COLO668 (cell line): ENCODE measurements at regions not wholly inside any gene's neighbourhood (a gene's known extent, or its start where the extent isn't known, plus 50 kb on each side); places are given as distances from the start of the nearest gene placed in this dataset.
A peak's percentile ranks its signal among the peaks of the same experiment; 100 is the strongest.
"Not testable (repeated sequence)": the region's sequence is repeated elsewhere in the genome, so short reads cannot be mapped to it uniquely, and the experiment has no call there.

Experiments
- DNase-seq: peaks from one replicate; lab custom pipeline; 2025; ENCODE audit not compliant: unreplicated experiment; lab: John Stamatoyannopoulos, UW

GRCh38 chr1:116292929-116293725, 79.9 kb upstream of the ATP1A1 start:
- DNase-seq: peak; percentile 75

GRCh38 chr1:116297495-116298212, 75.4 kb upstream of the ATP1A1 start:
- DNase-seq: no peak

GRCh38 chr1:116298213-116298579, 74.8 kb upstream of the ATP1A1 start:
- not testable (repeated sequence) for DNase-seq

GRCh38 chr1:116298746-116299145, 74.3 kb upstream of the ATP1A1 start:
- DNase-seq: no peak

- DNase-seq: no peak
Observed at GRCh38 chr1:116299248-116299647, 73.8 kb upstream of the ATP1A1 start.

GRCh38 chr1:116302281-116302680, 70.8 kb upstream of the ATP1A1 start:
- no peak for DNase-seq

GRCh38 chr1:116306102-116306501, 66.9 kb upstream of the ATP1A1 start:
- DNase-seq: no peak

GRCh38 chr1:116306840-116307442, 66.1 kb upstream of the ATP1A1 start:
- no peak for DNase-seq

- DNase-seq: no peak
Observed at GRCh38 chr1:116308276-116308675, 64.8 kb upstream of the ATP1A1 start.

- peak; percentile 52 for DNase-seq
Observed at GRCh38 chr1:116309090-116309870, 63.8 kb upstream of the ATP1A1 start.

- no peak for DNase-seq
Observed at GRCh38 chr1:116310180-116310579, 62.9 kb upstream of the ATP1A1 start.

GRCh38 chr1:116311193-116311592, 61.9 kb upstream of the ATP1A1 start:
- DNase-seq: no peak

GRCh38 chr1:116311756-116312680, 61.0 kb upstream of the ATP1A1 start:
- peak; percentile 52 for DNase-seq

- DNase-seq: no peak
Observed at GRCh38 chr1:116312681-116313069, 60.4 kb upstream of the ATP1A1 start.

- DNase-seq: no peak
Observed at GRCh38 chr1:116313776-116314175, 59.3 kb upstream of the ATP1A1 start.

GRCh38 chr1:116314305-116314919, 58.6 kb upstream of the ATP1A1 start:
- DNase-seq: no peak

GRCh38 chr1:116316373-116316772, 56.7 kb upstream of the ATP1A1 start:
- DNase-seq: no peak

- no peak for DNase-seq
Observed at GRCh38 chr1:116318897-116319296, 54.1 kb upstream of the ATP1A1 start.

- DNase-seq: no peak
Observed at GRCh38 chr1:116320874-116321273, 52.2 kb upstream of the ATP1A1 start.

- peak; percentile 83 for DNase-seq
Observed at GRCh38 chr1:116321766-116322175, 51.3 kb upstream of the ATP1A1 start.
